NB4 (cell line): ENCODE measurements at regions not wholly inside any gene's neighbourhood (a gene's known extent, or its start where the extent isn't known, plus 50 kb on each side); places are given as distances from the start of the nearest gene placed in this dataset.

Experiments used
- DNase-seq: peaks from one replicate; pipeline ENCODE4 v3.0.0; 2010; ENCODE audit warnings: low read depth
- H3K4me3 ChIP-seq: one replicate; pipeline ENCODE4 v1.5.1; 2011; ENCODE audit warnings: mild to moderate bottlenecking, low read depth, low read length, moderate library complexity
- CTCF ChIP-seq: IDR thresholded peaks from one replicate; pipeline ENCODE4 v1.5.1; 2012; ENCODE audit warnings: low read depth, low read length
- MAX ChIP-seq: IDR thresholded peaks from 2 replicates; pipeline ENCODE4 v1.6.1; 2011; ENCODE audit warnings: low read depth, low read length
- MYC ChIP-seq: IDR thresholded peaks from 2 replicates; pipeline ENCODE4 v1.6.1; 2011; ENCODE audit warnings: low read depth, low read length
- POLR2A ChIP-seq: IDR thresholded peaks from 2 replicates; pipeline ENCODE4 v1.6.1; 2011; ENCODE audit warnings: mild to moderate bottlenecking; ENCODE audit not compliant: insufficient read length; ENCODE audit errors: extremely low read depth

DNA sequence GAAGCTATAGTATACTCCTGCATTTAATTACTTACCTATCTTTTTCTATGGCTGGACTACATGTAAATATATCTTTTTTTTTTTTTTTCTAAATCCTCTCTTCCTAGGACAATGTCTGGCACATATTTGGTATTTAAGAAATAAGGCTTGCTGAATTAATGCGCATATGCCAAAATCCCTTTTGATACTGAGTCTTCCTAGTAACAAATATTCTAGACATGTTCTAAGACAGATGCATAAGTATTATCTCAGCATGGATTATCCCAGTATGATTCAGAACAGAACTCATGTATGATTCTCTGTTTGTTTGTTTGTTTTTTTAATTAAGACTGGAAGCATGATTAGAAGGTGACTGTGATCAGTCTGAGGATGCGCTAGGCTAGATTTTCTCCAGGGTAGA is 249.8 kb upstream of the ZNF717 start:
- TF ChIP-seq CTCF = no peak
- no peak overlapping the region for H3K4me3 ChIP-seq
- DNase-seq = no peak

DNA sequence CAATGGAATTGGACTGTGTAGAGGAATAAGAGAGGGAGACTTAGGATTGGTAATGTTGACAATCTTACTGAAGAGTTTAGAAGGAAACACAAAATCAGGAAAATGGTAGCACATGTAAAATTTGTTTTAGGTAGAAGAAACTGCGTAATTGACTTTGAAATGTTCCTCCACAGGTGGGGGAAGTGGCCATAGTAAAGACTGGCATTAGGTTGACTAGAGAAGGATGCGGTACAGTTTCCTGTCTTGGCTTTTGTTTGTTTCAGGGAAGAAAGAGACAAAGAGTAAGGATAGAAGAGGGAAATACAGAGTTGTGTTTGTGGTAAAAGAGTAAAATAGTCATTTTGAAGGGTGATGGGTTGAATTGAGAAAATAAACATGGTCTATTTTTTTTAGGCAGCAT is 253.6 kb upstream of the ZNF717 start:
- DNase-seq = no peak
- H3K4me3 ChIP-seq = no peak overlapping the region
- TF ChIP-seq CTCF (no peak), MAX (no peak), POLR2A (no peak), MYC (no peak)

DNA sequence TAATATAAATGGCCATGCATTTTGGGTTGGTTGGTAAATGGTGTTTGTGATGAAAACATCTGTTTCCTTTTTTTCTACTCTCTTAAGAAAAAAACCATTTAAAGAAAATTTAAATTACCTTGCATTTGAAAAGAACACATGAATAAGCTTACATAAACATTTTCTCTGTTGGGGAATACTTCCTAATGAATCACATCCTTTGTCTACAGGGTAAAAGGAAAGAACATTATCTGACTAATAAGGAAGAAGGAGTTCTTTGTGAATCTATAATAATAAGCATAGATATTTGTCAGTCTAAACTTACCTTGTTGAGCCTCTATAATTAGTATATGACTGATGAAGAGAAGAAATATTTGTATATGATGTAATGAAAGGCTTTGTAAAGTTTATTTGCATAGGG is 254.1 kb upstream of the ZNF717 start:
- TF ChIP-seq CTCF = no peak
- TF ChIP-seq MYC = no peak
- TF ChIP-seq POLR2A = no peak
- no peak for TF ChIP-seq MAX
- DNase-seq = no peak

GRCh38 chr3:76040946-76041345 is 255.6 kb upstream of the ZNF717 start:
- no peak for DNase-seq
- no peak overlapping the region for H3K4me3 ChIP-seq
- no peak for TF ChIP-seq MAX
- no peak for TF ChIP-seq MYC
- TF ChIP-seq POLR2A = no peak
- TF ChIP-seq CTCF = no peak

More for the DNA sequence above, 254.1 kb upstream of the ZNF717 start:
- no peak overlapping the region for H3K4me3 ChIP-seq

DNA sequence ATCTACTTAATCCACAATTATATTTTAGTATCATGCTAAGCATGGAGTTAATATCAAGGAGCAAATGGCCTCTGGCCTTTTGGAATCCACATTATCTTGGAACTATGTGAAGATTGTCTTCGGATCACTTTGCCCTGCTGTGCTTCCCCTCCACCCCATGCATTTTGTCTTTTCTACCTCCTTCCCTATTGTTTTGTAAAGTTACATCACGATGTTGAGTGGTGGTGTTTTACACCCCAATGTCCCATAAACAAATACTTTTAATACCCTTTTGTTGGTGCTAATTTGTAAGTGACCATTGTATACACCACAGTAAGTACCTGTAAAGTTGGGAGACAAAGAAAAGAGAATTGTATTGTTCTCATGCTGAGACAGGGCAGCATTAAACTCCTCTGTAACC is 258.4 kb upstream of the ZNF717 start:
- no peak overlapping the region for H3K4me3 ChIP-seq
- no peak for DNase-seq
- no peak for TF ChIP-seq POLR2A
- no peak for TF ChIP-seq MYC
- no peak for TF ChIP-seq MAX
- no peak for TF ChIP-seq CTCF
